IPS DF 4.7 (cell line): ENCODE measurements at regions not wholly inside any gene's neighbourhood (a gene's known extent, or its start where the extent isn't known, plus 50 kb on each side); places are given as distances from the start of the nearest gene placed in this dataset.

Experiments
- DNase-seq: peaks from one replicate; pipeline ENCODE4 v3.0.0-alpha.2; 2013; ENCODE audit warnings: low spot score; ENCODE audit errors: extremely low read depth

GRCh38 chr13:107067381-107067780 lies 499.4 kb upstream of the ARGLU1 start:
- DNase-seq = no peak

- DNase-seq = no peak
Measured at GRCh38 chr13:107066355-107066754, 498.4 kb upstream of the ARGLU1 start.

GRCh38 chr13:107065036-107065435 lies 497.1 kb upstream of the ARGLU1 start:
- no peak for DNase-seq

- no peak for DNase-seq
Measured at GRCh38 chr13:107057028-107057631, 489.2 kb upstream of the ARGLU1 start.

GRCh38 chr13:107043021-107043956 lies 475.4 kb upstream of the ARGLU1 start:
- no peak for DNase-seq

GRCh38 chr13:107035778-107036177 lies 467.8 kb upstream of the ARGLU1 start:
- DNase-seq = no peak

- no peak for DNase-seq
Measured at GRCh38 chr13:107035186-107035585, 467.2 kb upstream of the ARGLU1 start.

- DNase-seq = no peak
Measured at GRCh38 chr13:107034236-107034872, 466.4 kb upstream of the ARGLU1 start.

- no peak for DNase-seq
Measured at GRCh38 chr13:107031716-107032115, 463.8 kb upstream of the ARGLU1 start.

GRCh38 chr13:107028751-107029150 lies 460.8 kb upstream of the ARGLU1 start:
- DNase-seq = no peak

GRCh38 chr13:107025991-107026390 lies 458.1 kb upstream of the ARGLU1 start:
- no peak for DNase-seq

GRCh38 chr13:107023335-107023734 lies 455.4 kb upstream of the ARGLU1 start:
- no peak for DNase-seq

- DNase-seq = no peak
Measured at GRCh38 chr13:107020393-107020792, 452.5 kb upstream of the ARGLU1 start.

GRCh38 chr13:107018285-107018684 lies 450.3 kb upstream of the ARGLU1 start:
- DNase-seq = no peak

- no peak for DNase-seq
Measured at GRCh38 chr13:107006661-107007060, 438.7 kb upstream of the ARGLU1 start.

GRCh38 chr13:107005577-107005976 lies 437.6 kb upstream of the ARGLU1 start:
- no peak for DNase-seq

GRCh38 chr13:107003911-107004310 lies 436.0 kb upstream of the ARGLU1 start:
- no peak for DNase-seq

GRCh38 chr13:106998664-106999063 lies 430.7 kb upstream of the ARGLU1 start:
- no peak for DNase-seq

GRCh38 chr13:106997696-106998095 lies 429.8 kb upstream of the ARGLU1 start:
- no peak for DNase-seq

GRCh38 chr13:106996867-106997618 lies 429.1 kb upstream of the ARGLU1 start:
- DNase-seq = no peak

GRCh38 chr13:106990594-106990993 lies 422.7 kb upstream of the ARGLU1 start:
- DNase-seq = no peak

GRCh38 chr13:106989876-106990275 lies 421.9 kb upstream of the ARGLU1 start:
- DNase-seq = no peak
